ENCODE measurements at regions not wholly inside any gene's neighbourhood (a gene's known extent, or its start where the extent isn't known, plus 50 kb on each side); places are given as distances from the start of the nearest gene placed in this dataset.

DNA sequence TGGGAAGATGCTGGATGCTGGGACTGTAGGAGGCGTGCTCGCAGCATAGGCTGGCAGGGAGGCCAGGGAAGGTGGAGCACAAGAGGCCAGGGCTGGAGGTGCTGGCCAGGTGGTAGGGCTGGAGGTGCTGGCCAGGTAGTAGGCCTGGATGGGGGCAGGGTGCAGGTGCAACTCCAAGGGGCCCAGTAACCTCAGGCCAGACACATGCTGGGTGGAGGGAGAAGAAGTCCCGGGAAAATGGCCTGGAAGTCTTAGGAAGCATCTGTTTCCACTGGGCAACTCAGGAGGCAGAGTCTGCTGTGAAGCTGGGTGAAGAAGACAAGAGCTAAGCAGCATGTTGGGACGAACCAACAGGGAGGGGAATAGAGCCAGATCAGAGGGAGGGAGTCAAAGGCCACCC is 665.2 kb downstream of the BCL11B start:
- no peaks in the 10 kb centered on the region for H3K36me3 ChIP-seq (ENCODE audit: control insufficient read depth in 2 of 2, insufficient read depth in 1 of 2, low read length in 2 of 2)
- no peak overlapping the region for H3K4me3 ChIP-seq (ENCODE audit: low read depth, low read length)
- H3K4me1 ChIP-seq (ENCODE audit: control insufficient read depth, insufficient read depth, low read length): no peaks in the 10 kb centered on the region
- H3K9me3 ChIP-seq (ENCODE audit: control insufficient read depth, insufficient read depth, low read depth, low read length): no peaks in the 10 kb centered on the region
- ChIA-PET POLR2A (no interaction called here), CTCF (no interaction called here)
- TF ChIP-seq ZNF624 (tag by site-specific recombination; IDR thresholded peaks at IDR 0.05): no peak
- no peak for TF ChIP-seq KLF10 (tag by site-specific recombination; IDR thresholded peaks at IDR 0.05)
- no peak for TF ChIP-seq ZNF473 (tag by site-specific recombination; IDR thresholded peaks at IDR 0.05)
- TF ChIP-seq ZBTB6 (tag by site-specific recombination; IDR thresholded peaks at IDR 0.05): no peak
- no peak for TF ChIP-seq ZNF658 (tag by site-specific recombination; IDR thresholded peaks at IDR 0.05)
- TF ChIP-seq ZNF843 (tag by site-specific recombination; IDR thresholded peaks at IDR 0.05): no peak
- no peak for TF ChIP-seq TCF7L2 (IDR thresholded peaks at IDR 0.05; ENCODE audit: borderline replicate concordance, low read depth, low read length)
- TF ChIP-seq, protein P1, sequence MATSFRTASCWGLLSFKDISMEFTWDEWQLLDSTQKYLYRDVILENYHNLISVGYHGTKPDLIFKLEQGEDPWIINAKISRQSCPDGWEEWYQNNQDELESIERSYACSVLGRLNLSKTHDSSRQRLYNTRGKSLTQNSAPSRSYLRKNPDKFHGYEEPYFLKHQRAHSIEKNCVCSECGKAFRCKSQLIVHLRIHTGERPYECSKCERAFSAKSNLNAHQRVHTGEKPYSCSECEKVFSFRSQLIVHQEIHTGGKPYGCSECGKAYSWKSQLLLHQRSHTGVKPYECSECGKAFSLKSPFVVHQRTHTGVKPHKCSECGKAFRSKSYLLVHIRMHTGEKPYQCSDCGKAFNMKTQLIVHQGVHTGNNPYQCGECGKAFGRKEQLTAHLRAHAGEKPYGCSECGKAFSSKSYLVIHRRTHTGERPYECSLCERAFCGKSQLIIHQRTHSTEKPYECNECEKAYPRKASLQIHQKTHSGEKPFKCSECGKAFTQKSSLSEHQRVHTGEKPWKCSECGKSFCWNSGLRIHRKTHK (tag by site-specific recombination; IDR thresholded peaks at IDR 0.05): no peak
- no peak for TF ChIP-seq ZNF645 (tag by site-specific recombination; IDR thresholded peaks at IDR 0.05)
- TF ChIP-seq, protein P2, sequence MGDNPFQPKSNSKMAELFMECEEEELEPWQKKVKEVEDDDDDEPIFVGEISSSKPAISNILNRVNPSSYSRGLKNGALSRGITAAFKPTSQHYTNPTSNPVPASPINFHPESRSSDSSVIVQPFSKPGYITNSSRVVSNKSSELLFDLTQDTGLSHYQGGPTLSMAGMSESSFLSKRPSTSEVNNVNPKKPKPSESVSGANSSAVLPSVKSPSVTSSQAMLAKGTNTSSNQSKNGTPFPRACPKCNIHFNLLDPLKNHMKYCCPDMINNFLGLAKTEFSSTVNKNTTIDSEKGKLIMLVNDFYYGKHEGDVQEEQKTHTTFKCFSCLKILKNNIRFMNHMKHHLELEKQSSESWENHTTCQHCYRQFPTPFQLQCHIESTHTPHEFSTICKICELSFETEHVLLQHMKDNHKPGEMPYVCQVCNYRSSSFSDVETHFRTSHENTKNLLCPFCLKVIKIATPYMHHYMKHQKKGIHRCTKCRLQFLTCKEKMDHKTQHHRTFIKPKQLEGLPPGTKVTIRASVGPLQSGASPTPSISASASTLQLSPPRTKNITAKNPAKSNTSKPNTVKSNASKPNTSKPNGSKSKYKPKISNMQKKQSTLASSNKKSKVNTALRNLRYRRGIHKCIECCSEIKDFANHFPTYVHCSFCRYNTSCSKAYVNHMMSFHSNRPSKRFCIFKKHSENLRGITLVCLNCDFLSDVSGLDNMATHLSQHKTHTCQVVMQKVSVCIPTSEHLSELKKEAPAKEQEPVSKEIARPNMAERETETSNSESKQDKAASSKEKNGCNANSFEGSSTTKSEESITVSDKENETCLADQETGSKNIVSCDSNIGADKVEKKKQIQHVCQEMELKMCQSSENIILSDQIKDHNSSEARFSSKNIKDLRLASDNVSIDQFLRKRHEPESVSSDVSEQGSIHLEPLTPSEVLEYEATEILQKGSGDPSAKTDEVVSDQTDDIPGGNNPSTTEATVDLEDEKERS (tag by site-specific recombination; IDR thresholded peaks at IDR 0.05): no peak
- no peak for TF ChIP-seq ZNF362 (tag by site-specific recombination; IDR thresholded peaks at IDR 0.05)
- no peak for TF ChIP-seq ZBTB21 (tag by site-specific recombination; IDR thresholded peaks at IDR 0.05)
- no peak for TF ChIP-seq ZNF747 (tag by site-specific recombination; IDR thresholded peaks at IDR 0.05)
- TF ChIP-seq, protein P3, sequence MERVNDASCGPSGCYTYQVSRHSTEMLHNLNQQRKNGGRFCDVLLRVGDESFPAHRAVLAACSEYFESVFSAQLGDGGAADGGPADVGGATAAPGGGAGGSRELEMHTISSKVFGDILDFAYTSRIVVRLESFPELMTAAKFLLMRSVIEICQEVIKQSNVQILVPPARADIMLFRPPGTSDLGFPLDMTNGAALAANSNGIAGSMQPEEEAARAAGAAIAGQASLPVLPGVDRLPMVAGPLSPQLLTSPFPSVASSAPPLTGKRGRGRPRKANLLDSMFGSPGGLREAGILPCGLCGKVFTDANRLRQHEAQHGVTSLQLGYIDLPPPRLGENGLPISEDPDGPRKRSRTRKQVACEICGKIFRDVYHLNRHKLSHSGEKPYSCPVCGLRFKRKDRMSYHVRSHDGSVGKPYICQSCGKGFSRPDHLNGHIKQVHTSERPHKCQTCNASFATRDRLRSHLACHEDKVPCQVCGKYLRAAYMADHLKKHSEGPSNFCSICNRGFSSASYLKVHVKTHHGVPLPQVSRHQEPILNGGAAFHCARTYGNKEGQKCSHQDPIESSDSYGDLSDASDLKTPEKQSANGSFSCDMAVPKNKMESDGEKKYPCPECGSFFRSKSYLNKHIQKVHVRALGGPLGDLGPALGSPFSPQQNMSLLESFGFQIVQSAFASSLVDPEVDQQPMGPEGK (tag by site-specific recombination; IDR thresholded peaks at IDR 0.05): no peak
- no peak for TF ChIP-seq ZNF214 (tag by site-specific recombination; IDR thresholded peaks at IDR 0.05; ENCODE audit: borderline replicate concordance)
- TF ChIP-seq, protein P4, sequence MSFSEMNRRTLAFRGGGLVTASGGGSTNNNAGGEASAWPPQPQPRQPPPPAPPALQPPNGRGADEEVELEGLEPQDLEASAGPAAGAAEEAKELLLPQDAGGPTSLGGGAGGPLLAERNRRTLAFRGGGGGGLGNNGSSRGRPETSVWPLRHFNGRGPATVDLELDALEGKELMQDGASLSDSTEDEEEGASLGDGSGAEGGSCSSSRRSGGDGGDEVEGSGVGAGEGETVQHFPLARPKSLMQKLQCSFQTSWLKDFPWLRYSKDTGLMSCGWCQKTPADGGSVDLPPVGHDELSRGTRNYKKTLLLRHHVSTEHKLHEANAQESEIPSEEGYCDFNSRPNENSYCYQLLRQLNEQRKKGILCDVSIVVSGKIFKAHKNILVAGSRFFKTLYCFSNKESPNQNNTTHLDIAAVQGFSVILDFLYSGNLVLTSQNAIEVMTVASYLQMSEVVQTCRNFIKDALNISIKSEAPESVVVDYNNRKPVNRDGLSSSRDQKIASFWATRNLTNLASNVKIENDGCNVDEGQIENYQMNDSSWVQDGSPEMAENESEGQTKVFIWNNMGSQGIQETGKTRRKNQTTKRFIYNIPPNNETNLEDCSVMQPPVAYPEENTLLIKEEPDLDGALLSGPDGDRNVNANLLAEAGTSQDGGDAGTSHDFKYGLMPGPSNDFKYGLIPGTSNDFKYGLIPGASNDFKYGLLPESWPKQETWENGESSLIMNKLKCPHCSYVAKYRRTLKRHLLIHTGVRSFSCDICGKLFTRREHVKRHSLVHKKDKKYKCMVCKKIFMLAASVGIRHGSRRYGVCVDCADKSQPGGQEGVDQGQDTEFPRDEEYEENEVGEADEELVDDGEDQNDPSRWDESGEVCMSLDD (tag by site-specific recombination; IDR thresholded peaks at IDR 0.05): no peak
- no peak for TF ChIP-seq ZNF248 (tag by site-specific recombination; IDR thresholded peaks at IDR 0.05)
- TF ChIP-seq MZF1 (tag by site-specific recombination; IDR thresholded peaks at IDR 0.05; ENCODE audit: borderline replicate concordance): no peak
- TF ChIP-seq YY1 (tag by site-specific recombination; IDR thresholded peaks at IDR 0.05): no peak
- TF ChIP-seq WT1 (tag by site-specific recombination; IDR thresholded peaks at IDR 0.05): no peak
- H3K27ac ChIP-seq (ENCODE audit: extremely low read depth, low read depth, low read length): no peak overlapping the region
